ENCODE measurements at regions not wholly inside any gene's neighbourhood (a gene's known extent, or its start where the extent isn't known, plus 50 kb on each side); places are given as distances from the start of the nearest gene placed in this dataset.

DNA sequence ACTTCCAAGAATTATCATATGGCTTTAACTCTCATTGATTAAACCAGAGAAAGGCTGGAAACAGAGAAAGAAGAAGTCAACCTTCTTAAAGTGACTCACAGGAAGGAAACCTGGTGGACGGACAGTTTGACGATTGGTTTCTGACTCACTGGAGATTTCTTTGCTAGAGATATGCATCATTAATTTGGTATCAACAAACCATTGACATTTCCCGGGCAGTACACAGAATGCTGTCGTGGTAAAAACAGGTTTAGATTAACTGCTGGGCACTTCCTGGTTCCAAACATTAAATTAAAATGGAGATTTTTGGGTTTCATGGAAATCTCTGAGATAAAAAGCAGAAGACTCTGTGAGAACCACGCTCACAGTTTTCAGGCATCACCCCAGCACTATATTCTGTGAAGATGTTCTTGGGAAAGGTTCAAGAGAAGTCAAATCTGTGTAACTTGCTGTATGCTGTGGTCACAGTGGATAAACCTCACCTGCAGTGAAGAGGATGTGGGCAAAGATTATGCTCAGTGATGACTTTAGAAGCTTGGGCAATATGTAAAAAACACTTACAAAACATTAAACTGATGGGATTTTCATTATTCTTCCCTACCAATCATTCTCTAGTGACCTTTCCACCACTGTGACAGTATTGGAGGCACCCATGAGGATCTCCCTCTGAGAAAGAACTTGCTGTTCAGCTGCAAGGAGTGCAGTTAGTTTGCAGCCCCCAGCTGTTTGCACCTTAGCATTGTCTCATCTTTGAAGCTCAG lies 61.1 kb upstream of the CD44 start:
- no peak for DNase-seq (ENCODE audit: low spot score)

DNA sequence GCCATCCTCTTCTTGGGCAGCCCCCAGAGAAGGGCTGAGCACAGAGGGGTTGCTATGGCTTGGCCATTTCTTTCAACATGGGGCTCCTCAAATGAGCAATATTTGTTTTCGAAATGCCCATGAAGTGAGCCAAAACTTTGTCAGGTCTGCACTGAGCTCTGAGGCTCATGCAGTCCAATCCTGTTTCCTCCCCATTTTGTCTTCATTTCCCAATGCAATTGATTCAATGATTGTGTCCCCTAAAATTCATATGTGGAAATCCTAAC lies 60.6 kb upstream of the CD44 start:
- DNase-seq (ENCODE audit: low spot score), result no peak

DNA sequence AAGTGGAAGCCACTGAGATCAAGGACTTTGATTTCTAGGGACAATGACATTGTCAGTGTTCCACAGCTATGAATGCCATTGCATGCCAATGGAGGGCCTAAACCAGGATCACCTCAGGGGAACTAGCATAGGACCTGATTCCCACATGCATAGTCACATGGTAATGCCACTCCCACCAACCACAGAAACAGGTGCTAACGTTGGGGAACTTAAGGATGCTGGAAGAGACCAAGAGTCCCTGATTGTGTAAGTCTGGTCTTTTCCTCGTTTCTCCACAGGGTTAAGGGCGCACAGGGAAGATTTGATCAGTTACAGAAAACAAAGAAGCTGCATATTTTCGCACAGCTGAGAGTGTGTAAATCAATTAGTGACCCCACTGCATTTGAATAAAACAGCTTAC lies 59.4 kb upstream of the CD44 start:
- no peak for DNase-seq (ENCODE audit: low spot score)

- DNase-seq (ENCODE audit: low spot score), result peak; percentile 9
Observed at GRCh38 chr11:35082321-35083180, 56.4 kb upstream of the CD44 start.

GRCh38 chr11:35083181-35083430 lies 55.9 kb upstream of the CD44 start:
- no peak for DNase-seq (ENCODE audit: low spot score)

DNA sequence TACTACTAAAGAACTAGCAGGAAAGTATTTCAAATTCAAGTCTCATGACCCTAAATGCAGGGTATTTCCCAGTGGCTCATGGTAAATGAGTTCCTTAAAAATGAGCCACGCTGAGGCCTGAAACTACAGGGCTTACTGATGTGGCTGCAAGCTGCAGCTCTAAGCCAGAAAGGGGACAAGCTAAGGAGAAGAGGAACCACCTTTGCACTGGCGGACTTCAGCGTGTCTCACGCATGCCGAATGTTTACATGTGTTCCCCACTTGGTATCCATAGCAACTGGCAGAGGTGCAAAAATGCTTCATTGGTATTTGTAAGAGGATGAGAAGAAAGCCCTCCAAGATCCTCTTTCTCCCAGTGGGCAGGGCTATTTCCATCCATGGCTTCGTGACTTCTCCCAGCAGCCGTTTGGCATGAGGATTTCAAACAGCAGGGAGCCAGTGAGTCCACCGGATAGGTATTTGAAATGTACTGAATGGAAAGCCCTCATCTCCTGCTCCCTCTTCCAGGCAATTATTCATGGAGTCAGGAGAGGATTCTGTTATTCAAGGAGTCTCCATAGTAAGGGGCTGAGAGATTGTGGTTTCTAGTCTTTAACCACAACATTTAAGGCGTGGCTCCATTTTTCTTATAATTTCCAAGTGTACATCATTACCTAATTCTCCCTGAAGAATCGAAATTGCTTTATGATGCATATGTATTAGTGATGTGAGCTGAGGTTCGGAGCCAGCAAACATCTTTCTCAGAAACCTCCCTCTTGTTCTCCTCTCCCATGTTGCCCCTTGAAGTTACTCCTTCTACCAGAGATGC lies 55.3 kb upstream of the CD44 start:
- DNase-seq (ENCODE audit: low spot score), result no peak

- DNase-seq (ENCODE audit: low spot score), result no peak
Observed at GRCh38 chr11:35084817-35085440, 54.0 kb upstream of the CD44 start.

DNA sequence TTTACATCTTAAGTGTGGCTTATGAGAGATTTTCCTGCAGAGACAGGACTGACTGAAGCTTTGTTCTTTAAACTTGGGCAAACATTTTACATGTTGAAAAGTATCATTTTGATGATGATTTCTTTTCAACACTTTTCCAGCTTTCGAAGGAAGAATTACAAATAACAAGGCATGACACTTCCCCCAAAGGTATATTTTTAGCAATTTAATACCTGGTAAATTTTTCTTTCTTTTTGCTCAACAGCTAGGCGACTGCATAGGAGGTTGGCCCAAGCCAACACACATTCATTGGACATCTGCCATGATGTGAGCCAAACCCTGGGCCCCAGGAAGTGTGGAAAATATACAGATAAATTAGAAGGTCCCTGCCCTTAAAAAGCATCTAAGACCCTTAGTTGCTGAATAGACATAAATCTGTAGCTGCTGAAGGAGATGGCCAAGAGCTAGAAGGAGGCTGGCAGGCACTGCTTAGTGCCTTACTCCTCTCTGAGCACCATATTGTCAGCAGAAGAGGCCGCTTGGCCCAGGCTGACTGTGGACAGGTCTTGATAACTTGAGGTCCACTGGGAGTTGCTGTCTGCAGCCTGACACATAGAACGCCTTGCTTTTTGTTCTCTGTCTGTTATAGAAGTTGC lies 53.3 kb upstream of the CD44 start:
- DNase-seq (ENCODE audit: low spot score), result no peak

DNA sequence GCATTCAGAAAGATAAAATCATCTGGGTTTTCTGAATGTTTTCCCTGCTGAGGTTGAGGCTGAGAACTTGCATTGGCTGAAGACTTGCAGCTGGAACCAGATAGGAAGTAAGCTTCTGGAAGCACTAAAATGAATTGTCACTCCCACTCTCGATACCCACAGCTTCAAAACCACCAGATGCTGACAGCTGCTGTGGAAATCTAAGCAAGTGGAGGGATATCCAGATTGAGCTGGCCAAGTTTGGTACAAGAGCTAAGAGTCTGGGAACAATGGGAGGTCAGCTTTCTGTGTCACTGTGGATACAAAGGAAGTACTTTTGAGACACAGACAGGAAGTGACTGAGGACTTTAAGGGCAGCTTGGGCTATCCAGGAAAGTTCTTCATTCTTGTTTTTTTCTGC lies 51.3 kb upstream of the CD44 start:
- DNase-seq (ENCODE audit: low spot score), result no peak

GRCh38 chr11:35088226-35088625 lies 50.7 kb upstream of the CD44 start:
- DNase-seq (ENCODE audit: low spot score), result no peak

DNA sequence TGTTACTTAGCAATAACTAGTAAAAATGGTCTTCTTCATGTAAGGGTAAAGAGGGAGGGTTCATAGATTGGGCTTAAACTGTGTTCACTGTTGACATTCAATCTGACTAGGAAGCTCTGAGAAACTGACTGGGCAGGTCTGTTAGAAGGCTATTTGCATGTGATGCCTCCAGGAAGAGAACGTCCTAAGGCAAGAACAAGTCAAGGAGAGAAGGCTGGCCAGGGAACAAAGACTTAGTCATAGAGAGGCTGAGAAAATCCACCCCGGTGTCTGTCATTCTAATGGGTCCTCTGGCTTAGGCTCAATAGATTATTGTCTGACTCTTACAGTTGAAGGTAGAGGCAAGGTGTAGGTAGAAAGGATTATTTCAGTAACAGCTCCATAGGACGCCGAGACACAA lies 50.3 kb upstream of the CD44 start:
- no peak for DNase-seq (ENCODE audit: low spot score)
